Left hindlimb (tissue), 1 donor: ENCODE measurements at regions not wholly inside any gene's neighbourhood (a gene's known extent, or its start where the extent isn't known, plus 50 kb on each side); places are given as distances from the start of the nearest gene placed in this dataset.
"Not testable (repeated sequence)": the region's sequence is repeated elsewhere in the genome, so short reads cannot be mapped to it uniquely, and the experiment has no call there.

Experiments
- DNase-seq: peaks from one replicate; pipeline ENCODE4 v3.0.0-alpha.2; 2018

DNA sequence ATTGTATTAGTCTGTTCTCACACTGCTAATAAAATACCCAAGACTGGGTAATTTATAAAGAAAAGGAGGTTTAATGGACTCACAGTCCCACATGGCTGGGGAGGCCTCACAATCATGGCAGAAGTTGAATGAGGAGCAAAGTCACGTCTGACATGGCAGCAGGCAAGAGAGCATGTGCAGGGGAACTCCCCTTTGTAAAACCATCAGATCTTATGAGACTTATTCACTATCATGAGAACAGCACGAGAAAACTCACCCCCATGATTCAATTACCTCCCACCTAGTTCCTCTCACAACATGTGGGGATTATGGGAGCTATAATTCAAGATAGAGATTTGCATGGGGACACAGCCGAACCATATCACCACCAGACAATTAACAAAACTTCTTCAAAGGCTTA, 84.4 kb upstream of the ANKRD1 start:
- not testable (repeated sequence) for DNase-seq

DNA sequence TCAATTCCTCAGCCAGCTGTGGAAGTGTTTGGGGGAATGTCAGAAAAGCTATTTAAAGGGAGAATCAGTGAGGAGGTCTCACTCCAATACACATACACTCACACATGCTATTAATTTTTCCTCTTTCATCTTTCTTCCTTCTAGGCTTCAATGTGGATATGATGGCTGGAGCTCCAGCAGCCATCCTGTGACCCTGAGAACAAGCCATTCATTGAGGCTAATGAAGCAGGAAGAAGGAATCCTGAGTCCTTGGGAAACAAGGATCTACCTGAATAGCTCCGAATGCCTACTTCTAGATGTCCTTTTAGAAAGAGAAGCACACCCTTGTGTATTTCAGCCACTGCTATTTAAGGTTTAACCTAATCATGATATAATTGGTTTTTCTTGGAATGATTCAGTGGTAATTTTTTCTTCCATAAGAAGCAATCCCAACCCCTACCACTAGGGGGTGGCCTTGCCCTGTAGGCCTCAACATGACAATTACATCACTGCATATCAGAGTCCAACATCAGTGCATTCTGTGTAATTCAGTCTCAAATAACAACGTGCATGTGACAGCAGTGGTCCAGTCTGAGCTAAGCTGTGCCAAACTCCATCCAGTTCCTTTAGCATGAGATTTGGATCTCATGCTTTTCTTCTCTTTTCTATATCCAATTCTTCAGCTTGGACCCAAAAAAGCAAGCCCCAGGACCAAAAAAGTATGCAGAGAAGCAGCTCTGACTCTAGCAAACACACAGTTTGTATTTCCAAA, 85.3 kb upstream of the ANKRD1 start:
- DNase-seq: peak; percentile 60

- DNase-seq: no peak
Measured at GRCh38 chr10:91006752-91007346, 86.0 kb upstream of the ANKRD1 start.

GRCh38 chr10:91007655-91008054, 86.8 kb upstream of the ANKRD1 start:
- DNase-seq: no peak

GRCh38 chr10:91009121-91009520, 88.2 kb upstream of the ANKRD1 start:
- no peak for DNase-seq

DNA sequence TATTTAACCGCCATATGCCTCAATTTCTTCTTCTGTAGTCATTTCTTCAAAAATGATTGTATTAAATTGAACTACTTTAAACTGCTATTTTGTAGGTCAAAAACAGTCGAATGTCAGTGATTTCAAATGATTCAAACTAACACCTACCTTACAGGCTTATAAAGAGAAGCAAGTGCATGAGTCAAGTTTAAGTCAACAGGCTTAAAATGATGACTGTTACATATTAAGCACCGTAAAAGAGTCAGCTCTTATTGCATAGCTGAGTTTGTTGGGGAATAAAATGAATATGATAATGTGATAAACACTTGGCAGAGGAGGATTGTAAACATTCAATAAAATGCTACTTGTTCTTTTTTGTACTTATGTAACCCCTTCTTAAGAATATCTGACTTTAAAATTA, 90.1 kb upstream of the ANKRD1 start:
- DNase-seq: no peak

GRCh38 chr10:91012502-91012901, 91.6 kb upstream of the ANKRD1 start:
- no peak for DNase-seq

DNA sequence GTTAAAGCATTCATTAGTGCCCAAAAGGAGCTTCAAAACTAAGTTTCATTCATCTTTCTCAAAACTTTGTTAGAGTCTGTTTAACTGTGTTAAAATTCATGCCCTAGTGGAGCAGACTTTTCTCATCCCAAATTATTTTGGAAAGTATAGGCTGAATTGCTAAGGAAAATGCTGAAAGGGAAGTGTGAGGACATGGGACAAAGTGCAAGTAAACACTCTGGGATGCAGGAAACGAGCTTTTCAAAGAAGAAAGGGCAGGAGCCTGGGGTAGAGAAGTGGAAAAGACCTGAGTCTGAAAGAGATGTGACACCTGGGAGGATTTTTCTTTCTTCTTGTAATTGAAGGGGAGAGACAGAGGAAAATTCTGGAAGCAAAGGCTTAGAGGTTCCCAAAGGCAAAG, 93.1 kb upstream of the ANKRD1 start:
- no peak for DNase-seq

- DNase-seq: no peak
Measured at GRCh38 chr10:91017198-91017597, 96.3 kb upstream of the ANKRD1 start.

DNA sequence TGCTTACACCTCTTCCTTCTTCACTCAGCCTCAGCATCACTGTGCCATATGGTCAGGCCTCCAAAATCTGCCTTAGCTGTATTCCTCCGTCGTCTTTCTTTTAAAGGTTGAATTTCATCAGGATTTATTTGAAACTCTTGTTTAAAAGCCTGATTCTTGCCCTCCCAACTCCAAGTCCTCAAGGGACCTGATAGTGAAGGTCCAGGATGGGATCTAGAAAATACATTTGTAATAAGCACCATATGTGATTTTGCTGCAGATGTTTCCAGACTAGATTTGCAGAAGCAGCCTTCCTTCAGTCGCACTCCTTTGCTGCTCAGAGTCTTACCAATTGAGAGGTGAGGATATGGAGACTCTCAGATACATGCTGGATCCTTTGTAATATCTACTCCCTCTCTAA, 101.0 kb upstream of the ANKRD1 start:
- DNase-seq: no peak

- no peak for DNase-seq
Measured at GRCh38 chr10:91022390-91022789, 101.5 kb upstream of the ANKRD1 start.

GRCh38 chr10:91022924-91023699, 102.2 kb upstream of the ANKRD1 start:
- peak; percentile 55 for DNase-seq

DNA sequence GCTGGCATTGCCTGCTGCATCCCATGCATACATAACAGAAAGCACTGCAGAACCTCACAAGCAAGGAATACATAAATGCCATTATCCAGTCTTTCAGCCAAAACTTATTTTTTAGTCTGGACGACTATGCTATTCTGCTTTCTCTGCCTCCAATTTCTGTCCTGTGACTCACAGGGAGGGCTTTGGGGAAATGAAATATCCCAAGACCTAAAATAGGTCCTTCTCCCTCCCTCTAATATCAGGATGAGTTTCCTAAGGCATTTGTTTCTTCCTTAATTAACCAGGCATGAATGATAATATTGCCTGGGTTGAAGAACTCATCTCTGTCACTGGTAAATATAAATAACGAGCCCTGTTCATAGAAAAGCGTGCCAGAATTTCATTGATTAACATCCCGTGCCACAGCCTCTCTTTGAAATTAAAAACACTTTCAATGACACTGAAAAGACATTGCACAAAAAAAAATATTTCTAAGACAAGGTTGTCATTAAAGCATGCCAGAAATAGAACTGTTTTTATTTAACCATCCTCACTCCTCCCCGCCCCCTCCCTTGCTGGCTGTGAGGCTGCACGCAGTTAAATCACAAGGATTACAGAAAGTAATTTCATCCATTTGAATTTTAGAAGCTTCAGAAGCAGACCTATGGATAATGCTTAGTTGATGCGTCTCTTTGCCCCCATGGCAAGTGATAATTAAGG, 103.0 kb upstream of the ANKRD1 start:
- no peak for DNase-seq

DNA sequence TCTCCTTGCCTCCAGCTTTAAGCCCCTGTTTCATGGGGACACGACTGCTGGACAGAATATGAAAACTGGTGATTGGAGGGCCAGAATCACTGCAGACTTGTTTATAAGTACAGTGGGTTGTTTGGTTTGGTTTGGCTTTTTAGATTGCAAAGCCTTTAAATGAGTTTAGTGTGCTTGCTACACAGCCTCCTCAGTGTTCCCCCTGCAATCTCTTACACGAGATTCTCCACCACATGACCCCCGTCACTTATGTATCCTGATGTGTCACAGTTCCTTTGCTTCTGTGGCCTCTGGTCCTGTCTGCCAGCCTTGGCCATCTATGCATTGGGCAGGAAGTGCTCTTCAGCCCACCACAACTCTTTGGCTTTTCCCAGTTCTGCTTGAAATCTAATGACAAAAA, 103.7 kb upstream of the ANKRD1 start:
- no peak for DNase-seq

GRCh38 chr10:91032611-91033206, 111.8 kb upstream of the ANKRD1 start:
- no peak for DNase-seq

DNA sequence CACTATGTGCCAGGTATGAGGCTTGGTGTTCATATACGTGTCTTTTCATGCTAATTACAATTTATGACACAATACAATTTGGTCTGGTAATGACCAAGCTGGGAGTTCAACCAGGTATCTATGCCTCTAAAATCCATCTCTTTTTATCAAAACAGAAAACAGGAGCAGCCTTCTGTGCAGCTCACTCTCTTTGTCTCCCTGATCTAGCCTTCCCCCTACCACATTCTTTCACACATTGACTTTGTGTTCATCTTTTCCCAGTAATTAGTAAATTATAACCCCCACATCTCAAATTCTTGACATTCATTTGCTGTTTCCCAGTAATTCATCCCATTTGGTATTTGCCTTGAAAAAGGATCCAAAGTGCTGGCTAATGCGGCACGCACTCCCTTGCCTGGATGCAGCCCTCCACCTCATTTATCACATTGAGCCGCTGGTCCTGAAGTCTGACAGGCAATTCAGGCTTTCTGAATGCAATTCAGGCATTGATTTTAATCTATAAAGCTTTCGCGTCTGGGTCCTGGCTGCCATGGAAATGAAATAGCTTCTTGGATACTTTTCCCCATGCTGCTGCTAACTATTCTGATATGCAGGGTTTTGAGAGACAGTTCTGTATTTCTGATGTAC, 112.5 kb upstream of the ANKRD1 start:
- DNase-seq: no peak

DNA sequence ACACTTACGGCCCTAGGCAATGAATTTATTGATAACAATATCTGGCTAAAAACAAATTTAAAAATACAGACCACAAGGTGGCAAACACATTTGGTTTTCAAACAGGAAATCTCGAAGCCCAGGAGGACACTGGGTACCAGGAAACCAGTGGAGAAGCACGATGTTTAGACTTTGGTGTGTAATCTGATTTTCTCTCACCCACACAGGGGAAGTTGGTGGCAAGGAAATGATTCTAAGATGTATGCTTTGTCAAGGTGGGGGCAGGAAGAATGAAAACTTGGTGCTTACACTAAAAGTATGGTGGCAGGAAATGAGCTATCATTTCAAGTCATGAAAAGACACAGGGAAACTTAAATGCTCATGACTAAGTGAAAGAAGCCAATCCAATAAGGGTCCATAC, 113.2 kb upstream of the ANKRD1 start:
- DNase-seq: no peak

DNA sequence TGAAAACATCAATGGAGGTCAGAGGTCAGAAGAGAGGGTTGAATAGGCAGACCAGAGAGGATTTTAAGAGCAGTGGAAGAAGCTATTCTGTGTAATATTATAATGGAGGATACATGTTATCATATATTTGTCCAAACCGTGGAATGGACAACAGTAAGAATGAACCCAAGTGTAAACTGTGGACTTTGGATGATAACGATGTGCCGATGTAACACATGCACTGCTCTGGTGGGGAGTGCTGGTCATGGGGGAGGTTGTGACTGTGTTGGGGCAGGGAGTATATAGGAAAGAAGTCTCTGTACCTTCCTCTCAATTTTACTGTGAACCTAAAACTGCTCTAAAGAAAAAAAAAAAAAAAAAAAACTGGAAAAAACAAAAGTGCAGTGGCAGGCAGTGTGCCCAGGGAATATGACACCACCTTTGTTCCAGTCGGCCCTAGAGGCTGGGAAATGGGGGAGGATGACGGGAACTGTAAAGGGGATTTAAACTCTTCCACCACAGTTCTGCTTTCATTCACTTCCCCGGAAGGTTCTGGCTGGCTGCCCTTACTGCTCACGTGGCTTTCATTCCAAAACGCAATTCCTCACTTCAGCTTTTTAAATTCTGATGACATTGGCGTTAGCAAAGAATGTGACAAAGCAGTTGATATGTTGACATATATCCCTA, 113.7 kb upstream of the ANKRD1 start:
- DNase-seq: peak; percentile 77

GRCh38 chr10:91035650-91036292, 114.9 kb upstream of the ANKRD1 start:
- no peak for DNase-seq

DNA sequence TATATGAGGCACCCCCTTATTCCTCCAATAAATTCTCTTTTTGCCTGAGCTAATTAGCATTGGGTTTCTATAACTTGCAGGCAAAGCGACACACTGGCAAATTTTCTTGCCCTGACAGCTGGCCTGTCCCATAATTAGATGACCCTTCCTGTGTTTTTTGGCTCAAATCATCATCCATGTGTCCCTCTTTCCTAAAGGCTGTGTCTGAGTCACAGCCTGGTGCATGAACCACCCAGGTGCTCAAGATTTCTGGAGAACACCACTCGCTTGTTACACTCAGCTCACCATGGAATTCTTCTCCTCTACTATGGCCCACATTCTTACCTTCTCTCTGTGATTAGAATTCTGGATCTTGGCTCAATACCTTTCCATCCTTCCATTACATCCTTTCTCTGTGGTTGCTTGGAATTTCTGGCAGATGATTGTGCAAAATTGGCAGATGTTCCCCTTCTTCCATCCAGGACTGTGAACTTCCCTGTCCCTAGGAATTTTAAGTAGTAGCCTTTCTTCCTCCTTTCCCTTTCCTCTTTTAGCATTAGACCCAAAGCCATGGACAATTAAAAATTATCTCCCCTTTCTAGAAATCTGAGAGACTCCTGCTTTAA, 116.0 kb upstream of the ANKRD1 start:
- DNase-seq: no peak

GRCh38 chr10:91038971-91039370, 118.1 kb upstream of the ANKRD1 start:
- no peak for DNase-seq
